Liver (tissue), 8 donors: ENCODE measurements at regions not wholly inside any gene's neighbourhood (a gene's known extent, or its start where the extent isn't known, plus 50 kb on each side); places are given as distances from the start of the nearest gene placed in this dataset.

Experiments
- DNase-seq: peaks from one replicate; pipeline ENCODE4 v3.0.0-alpha.2; 2017; ENCODE audit warnings: low spot score
- H3K27ac ChIP-seq, 2 donors: one replicate each; pipeline ENCODE4 v1.7.0; 2013; ENCODE audit warnings: inconsistent platforms in 2 of 2, low read length in 2 of 2, control low read depth in 1 of 2, low read depth in 1 of 2, mild to moderate bottlenecking in 1 of 2
- H3K27me3 ChIP-seq, 4 donors: one replicate each; pipeline versions ENCODE4 v1.6.1 to v1.7.0; 2013; ENCODE audit warnings: low read length in 3 of 4, inconsistent platforms in 1 of 4, mild to moderate bottlenecking in 1 of 4, moderate library complexity in 1 of 4; ENCODE audit not compliant: control insufficient read depth in 4 of 4, insufficient read depth in 4 of 4
- H3K36me3 ChIP-seq, 4 donors: one replicate each; pipeline versions ENCODE4 v1.6.1 to v1.7.0; 2013; ENCODE audit warnings: low read length in 3 of 4, mild to moderate bottlenecking in 3 of 4, low read depth in 1 of 4, moderate library complexity in 1 of 4; ENCODE audit not compliant: control insufficient read depth in 4 of 4, insufficient read depth in 3 of 4
- H3K4me1 ChIP-seq, 4 donors: one replicate each; pipeline versions ENCODE4 v1.6.1 to v1.7.0; 2013; ENCODE audit warnings: low read length in 3 of 4, mild to moderate bottlenecking in 3 of 4, moderate library complexity in 1 of 4; ENCODE audit not compliant: control insufficient read depth in 4 of 4, insufficient read depth in 4 of 4
- H3K4me3 ChIP-seq, 3 donors: one replicate each; pipeline versions ENCODE4 v1.6.1 to v1.7.0; 2013; ENCODE audit warnings: low read length in 3 of 3, control low read depth in 1 of 3, low read depth in 1 of 3, mild to moderate bottlenecking in 1 of 3
- H3K9ac ChIP-seq, 2 donors: one replicate each; pipeline ENCODE4 v1.7.0; 2013; ENCODE audit warnings: low read length in 2 of 2, mild to moderate bottlenecking in 2 of 2, moderate library complexity in 2 of 2, control low read depth in 1 of 2, low read depth in 1 of 2
- H3K9me3 ChIP-seq, 4 donors: one replicate each; pipeline versions ENCODE4 v1.6.1 to v1.7.0; 2013; ENCODE audit warnings: low read length in 3 of 4; ENCODE audit not compliant: control insufficient read depth in 4 of 4
- ATF3 ChIP-seq: IDR thresholded peaks from 2 replicates; pipeline ENCODE4 v1.6.1; 2016; ENCODE audit warnings: antibody characterized with exemption
- CTCF ChIP-seq: fragments of 150-350 bp; IDR thresholded peaks from 2 replicates; pipeline ENCODE4 v1.5.1; 2017; ENCODE audit warnings: improper control_type of control experiment, low read depth, low read length; ENCODE audit not compliant: missing input control
- FOXA1 ChIP-seq: IDR thresholded peaks from 2 replicates; pipeline ENCODE4 v1.6.1; 2016; ENCODE audit warnings: antibody characterized with exemption
- FOXA2 ChIP-seq: IDR thresholded peaks from 2 replicates; pipeline ENCODE4 v1.6.1; 2016; ENCODE audit warnings: antibody characterized with exemption
- GABPA ChIP-seq, 2 donors: IDR thresholded peaks in 1 of 2; conservative IDR thresholded peaks in 1 of 2; 2 replicates each; pipeline ENCODE4 v1.6.1; 2016; ENCODE audit warnings: antibody characterized with exemption in 2 of 2, mild to moderate bottlenecking in 1 of 2, moderate library complexity in 1 of 2
- HNF4A ChIP-seq, 2 donors: conservative IDR thresholded peaks; 2 replicates each; pipeline ENCODE4 v1.6.1; 2016; ENCODE audit warnings: antibody characterized with exemption in 2 of 2, mild to moderate bottlenecking in 2 of 2
- HNF4G ChIP-seq: IDR thresholded peaks from 2 replicates; pipeline ENCODE4 v1.6.1; 2016; ENCODE audit warnings: antibody characterized with exemption
- JUND ChIP-seq, 2 donors: IDR thresholded peaks; 2 replicates each; pipeline ENCODE4 v1.6.1; 2016; ENCODE audit warnings: antibody characterized with exemption in 2 of 2
- MAX ChIP-seq: IDR thresholded peaks from 2 replicates; pipeline ENCODE4 v1.6.1; 2016; ENCODE audit warnings: antibody characterized with exemption
- RXRA ChIP-seq, 2 donors: IDR thresholded peaks; 2 replicates each; pipeline ENCODE4 v1.6.1; 2017 to 2018; ENCODE audit warnings: antibody characterized with exemption in 2 of 2, mild to moderate bottlenecking in 1 of 2
- SP1 ChIP-seq: IDR thresholded peaks from 2 replicates; pipeline ENCODE4 v1.6.1; 2018; ENCODE audit warnings: antibody characterized with exemption, mild to moderate bottlenecking
- TAF1 ChIP-seq: conservative IDR thresholded peaks from 2 replicates; pipeline ENCODE4 v1.6.1; 2016; ENCODE audit warnings: antibody characterized with exemption, mild to moderate bottlenecking
- ZBTB33 ChIP-seq: IDR thresholded peaks from 2 replicates; pipeline ENCODE4 v1.6.1; 2016; ENCODE audit warnings: antibody characterized with exemption
- WGBS: extraction: QIAGEN DNeasy Blood & Tissue Kit; methylation state at CpG from one replicate; pipeline ENCODE4 v1.1.7; 2013; 5-methylcytosine and 5-hydroxymethylcytosine counted together
- donor health status: healthy.
- donor health status: healthy.
- donor health status: healthy.
- donor health status: healthy.
- donor health status: healthy.

- TF ChIP-seq ZBTB33 (no peak), ATF3 (no peak), MAX (no peak), JUND (IDR thresholded peaks at IDR 0.05) (no peak), HNF4A (conservative IDR thresholded peaks at IDR 0.05) (no peak), HNF4G (no peak), RXRA (IDR thresholded peaks at IDR 0.05) (no peak)
Observed at GRCh38 chr3:878746-879145, 214.1 kb upstream of the CNTN6 start (continued).

GRCh38 chr3:880371-880770, 212.5 kb upstream of the CNTN6 start:
- Histone ChIP-seq H3K4me1 (no peaks in the 10 kb centered on the region), H3K9me3 (no peaks in the 10 kb centered on the region), H3K27me3 (no peaks in the 10 kb centered on the region), H3K36me3 (no peaks in the 10 kb centered on the region), H3K9ac (no peak overlapping the region), H3K27ac (no peak overlapping the region), H3K4me3 (no peak overlapping the region)
- DNase-seq, result no peak
- WGBS, result 55% methylated on average over 3 of the region's 3 CpGs
- TF ChIP-seq ATF3 (no peak), JUND (IDR thresholded peaks at IDR 0.05) (no peak), ZBTB33 (no peak), MAX (no peak), SP1 (no peak), GABPA (IDR thresholded peaks at IDR 0.05 in 1 of 2, conservative IDR thresholded peaks at IDR 0.05 in 1 of 2) (no peak), CTCF (no peak), TAF1 (no peak)

- H3K36me3 ChIP-seq, result no peaks in the 10 kb centered on the region
- no peaks in the 10 kb centered on the region for H3K4me1 ChIP-seq
- no peak overlapping the region for H3K4me3 ChIP-seq
- no peak for TF ChIP-seq FOXA2
- no peak for TF ChIP-seq FOXA1
- 47% methylated on average over 3 of the region's 3 CpGs for WGBS
- no peaks in the 10 kb centered on the region for H3K9me3 ChIP-seq
- no peak overlapping the region for H3K27ac ChIP-seq
- H3K27me3 ChIP-seq, result no peaks in the 10 kb centered on the region
- H3K9ac ChIP-seq, result no peak overlapping the region
- no peak for DNase-seq
Observed at GRCh38 chr3:882533-882932, 210.3 kb upstream of the CNTN6 start.
